ENCODE measurements at regions not wholly inside any gene's neighbourhood (a gene's known extent, or its start where the extent isn't known, plus 50 kb on each side); places are given as distances from the start of the nearest gene placed in this dataset.

DNA sequence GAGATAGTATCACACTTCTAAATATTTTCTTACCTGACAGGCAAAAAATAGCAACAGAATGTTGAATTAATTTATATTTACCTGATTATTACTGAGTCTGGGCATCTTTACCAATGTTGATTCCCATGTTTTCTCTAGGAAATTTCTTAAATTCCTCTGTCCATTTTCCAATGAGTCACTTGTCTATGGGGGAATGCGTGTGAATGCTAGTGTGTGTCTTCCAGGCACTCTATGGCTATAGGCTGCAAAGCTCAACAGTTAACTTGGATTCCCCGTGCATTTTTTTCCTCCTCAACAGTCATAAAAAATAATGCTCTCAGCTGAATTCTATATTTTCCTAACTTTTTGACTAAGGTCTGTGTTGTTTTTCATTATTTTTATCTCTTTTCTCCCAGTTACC is 1385.8 kb upstream of the FLRT2 start:
- TF ChIP-seq POLR2A (IDR thresholded peaks at IDR 0.05): no peak
- TF ChIP-seq CTCF (IDR thresholded peaks at IDR 0.05): no peak

Measured in sigmoid colon (tissue), 3 donors.